ENCODE measurements at regions not wholly inside any gene's neighbourhood (a gene's known extent, or its start where the extent isn't known, plus 50 kb on each side); places are given as distances from the start of the nearest gene placed in this dataset.
A peak's percentile ranks its signal among the peaks of the same experiment; 100 is the strongest.
"Not testable (repeated sequence)": the region's sequence is repeated elsewhere in the genome, so short reads cannot be mapped to it uniquely, and the experiment has no call there.

DNA sequence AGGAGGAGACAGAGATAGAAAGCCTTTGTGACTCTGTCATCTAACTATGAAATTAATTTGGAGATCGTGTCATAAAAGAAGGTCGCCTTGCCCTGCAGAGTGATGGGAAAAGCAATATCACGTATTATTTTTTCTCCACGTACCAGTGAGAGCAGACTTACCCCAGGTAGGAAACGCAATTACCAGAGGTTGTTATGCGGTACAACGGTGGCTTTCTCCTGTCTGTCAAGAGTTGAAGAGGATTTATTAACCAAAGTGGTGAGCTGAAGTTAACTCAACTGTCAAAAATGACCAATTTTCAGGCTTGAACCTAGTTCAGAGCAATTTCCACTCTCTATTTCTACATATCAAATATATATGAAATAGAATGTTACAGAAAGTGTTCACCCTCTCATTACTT is 282.6 kb upstream of the PFKP start:
- no peak for DNase-seq

- DNase-seq = no peak
Observed at GRCh38 chr10:2782950-2783349, 284.4 kb upstream of the PFKP start.

GRCh38 chr10:2782265-2782664 is 285.1 kb upstream of the PFKP start:
- DNase-seq = peak in 1 of 5 experiments; percentile 45

- DNase-seq = peak in 1 of 5 experiments; percentile 88
Observed at GRCh38 chr10:2777666-2778355, 289.5 kb upstream of the PFKP start.

GRCh38 chr10:2772816-2773631 is 294.3 kb upstream of the PFKP start:
- no peak for DNase-seq

DNA sequence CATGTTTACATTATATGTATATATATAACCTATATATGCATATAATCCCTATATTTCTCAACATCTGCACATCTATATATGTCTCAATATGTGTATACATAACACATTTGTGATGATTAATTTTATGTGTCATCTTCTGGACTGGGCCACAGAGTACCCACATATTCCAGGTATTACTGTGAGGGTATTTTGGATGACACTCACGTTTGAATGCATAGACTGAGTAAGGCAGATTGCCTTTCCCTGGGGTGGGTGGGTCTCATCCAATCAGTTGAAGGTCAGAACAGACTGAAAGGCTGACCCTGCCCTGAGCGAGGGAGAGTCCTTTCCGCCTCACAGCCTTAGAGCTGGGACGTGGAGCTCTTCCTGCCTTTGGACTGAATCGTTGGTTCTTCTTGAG is 295.2 kb upstream of the PFKP start:
- no peak for DNase-seq

DNA sequence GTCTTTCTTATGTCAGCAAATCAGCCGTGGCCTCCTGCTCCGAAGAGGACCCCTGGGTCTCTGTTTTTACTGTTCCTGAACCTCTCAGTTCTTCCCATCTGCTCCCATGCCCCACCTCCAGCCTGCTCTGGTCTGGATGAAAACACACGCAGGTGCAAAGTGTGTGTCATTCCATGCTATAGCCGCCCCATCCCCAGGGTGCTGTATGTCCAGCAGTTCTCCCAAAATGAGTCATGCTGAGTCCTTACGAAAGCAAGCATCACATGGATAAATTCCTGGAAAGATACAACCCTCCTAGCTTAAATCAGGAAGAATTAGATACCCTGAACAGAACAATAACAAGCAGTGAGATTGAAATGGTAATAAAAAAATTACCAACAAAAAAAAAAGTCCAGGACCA is 300.1 kb upstream of the PFKP start:
- not testable (repeated sequence) for DNase-seq

- DNase-seq = peak in 1 of 5 experiments; percentile 16
Observed at GRCh38 chr10:2761971-2762370, 305.4 kb upstream of the PFKP start.

DNA sequence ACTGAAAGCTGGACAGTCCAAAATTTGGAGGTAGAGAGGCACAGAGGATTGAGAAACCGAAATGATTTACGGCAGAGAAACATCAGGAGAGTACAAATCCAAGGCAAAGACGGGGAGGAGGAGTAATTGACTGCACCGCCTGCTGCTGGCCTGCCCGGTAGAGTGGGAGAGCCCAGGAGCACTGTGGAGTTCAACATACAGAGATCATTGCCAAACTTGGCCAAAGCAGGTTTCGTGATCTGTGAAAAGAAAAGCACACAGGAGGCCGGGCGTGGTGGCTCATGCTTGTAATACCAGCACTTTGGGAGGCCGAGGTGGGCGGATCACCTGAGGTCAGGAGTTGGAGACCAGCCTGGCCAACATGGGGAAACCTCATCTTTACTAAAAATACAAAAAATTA is 306.0 kb upstream of the PFKP start:
- DNase-seq = no peak

DNA sequence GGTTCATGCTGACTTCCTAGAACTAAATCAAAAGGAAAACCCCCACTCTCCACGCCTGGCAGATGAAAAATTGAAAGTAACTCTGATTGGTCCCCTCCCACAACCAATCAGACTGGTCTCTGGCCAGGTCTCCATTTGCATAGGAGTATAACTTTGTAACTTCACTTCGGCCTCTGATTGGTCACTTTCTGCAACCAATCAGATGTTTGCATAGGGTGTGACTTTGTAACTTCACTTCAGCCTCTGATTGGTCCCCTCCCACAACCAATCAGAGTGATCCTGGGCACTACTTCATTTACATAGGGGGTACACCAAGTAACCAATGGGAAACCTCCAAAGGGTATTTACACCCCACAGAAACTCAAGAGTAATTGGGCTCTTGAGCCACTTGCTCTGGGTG is 306.6 kb upstream of the PFKP start:
- DNase-seq = peak in 1 of 5 experiments; percentile 31

DNA sequence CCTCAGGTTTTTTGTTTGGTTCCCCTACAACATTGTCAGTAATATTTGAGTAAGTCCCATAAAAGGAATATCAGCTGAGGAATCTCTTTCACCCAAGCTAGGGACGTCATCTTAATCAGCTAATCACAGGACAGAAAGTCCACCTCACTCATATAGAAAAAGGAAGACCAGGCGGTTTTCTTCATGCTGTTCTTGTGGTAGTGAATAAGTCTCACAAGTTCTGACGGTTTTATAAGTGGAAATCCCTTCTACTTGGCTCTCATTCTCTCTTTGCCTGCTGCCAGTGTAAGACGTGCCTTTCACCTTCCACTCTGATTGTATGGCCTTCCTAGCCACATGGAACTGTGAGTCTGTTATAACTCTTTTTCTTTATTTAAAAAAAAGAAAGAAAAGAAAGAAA is 308.1 kb upstream of the PFKP start:
- peak in 1 of 5 experiments; percentile 71 for DNase-seq

DNA sequence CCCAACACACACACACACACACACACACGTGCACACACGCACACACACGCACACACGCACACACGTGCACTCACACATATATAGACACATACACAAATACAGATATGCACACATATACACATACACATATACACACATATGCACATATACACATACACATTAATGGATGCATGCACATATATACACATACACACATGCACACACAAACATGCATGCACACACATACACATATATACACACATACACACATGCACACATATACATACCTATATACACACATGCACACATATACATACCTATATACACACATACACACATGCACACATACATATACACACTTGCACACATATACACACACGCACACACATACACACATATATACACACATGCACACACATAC is 312.4 kb upstream of the PFKP start:
- no peak for DNase-seq

GRCh38 chr10:2748287-2748686 is 319.1 kb upstream of the PFKP start:
- no peak for DNase-seq

DNA sequence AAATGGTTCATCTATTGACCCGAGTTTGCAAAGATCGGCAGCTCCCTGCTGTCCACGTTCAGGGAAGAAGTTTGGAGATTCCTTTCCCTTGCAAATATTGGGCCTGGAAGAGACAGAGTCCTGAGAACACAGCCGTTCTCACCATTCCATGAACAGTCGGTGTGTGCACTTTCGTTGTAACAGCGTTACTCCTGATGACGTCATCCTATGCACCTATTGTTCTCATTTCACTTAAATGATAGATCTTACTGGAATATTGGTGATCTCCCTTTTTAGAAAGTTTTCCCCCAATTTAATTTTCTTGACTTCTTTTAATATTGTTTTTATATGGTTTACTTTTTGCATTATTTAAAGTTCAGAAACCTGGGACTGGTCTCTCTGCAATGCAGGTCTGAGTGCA is 320.7 kb upstream of the PFKP start:
- DNase-seq = no peak

- no peak for DNase-seq
Observed at GRCh38 chr10:2745666-2746065, 321.7 kb upstream of the PFKP start.

DNA sequence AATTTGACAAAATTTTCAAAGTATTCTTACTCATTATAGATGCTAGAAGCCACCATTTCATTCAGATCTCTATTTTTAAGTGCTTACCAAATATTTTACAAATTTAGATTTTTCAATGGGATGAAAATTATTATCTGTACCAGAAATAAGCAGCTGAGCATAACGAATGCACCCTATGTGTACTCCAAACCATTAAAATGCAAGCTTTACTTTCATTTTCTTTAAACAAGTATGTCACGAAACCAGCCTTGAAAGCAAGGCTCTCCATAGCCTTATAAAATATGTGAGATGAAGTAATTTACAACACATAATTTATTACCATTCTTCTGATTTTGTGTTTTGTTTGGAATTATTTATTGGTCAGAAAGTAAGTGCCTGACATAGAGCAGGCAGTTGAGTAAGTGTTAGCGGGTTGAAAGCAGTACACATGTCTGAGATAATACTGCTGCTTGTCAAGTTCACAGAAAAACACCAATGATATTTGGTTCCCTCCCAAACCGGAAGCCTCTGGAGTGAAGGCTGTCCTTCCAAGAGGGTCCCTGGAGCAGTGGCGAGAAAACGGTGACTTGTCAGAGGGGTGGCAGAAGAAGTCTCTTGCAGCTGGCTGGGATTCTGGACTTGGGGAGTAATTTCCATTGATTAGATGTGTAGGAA is 322.7 kb upstream of the PFKP start:
- no peak for DNase-seq

DNA sequence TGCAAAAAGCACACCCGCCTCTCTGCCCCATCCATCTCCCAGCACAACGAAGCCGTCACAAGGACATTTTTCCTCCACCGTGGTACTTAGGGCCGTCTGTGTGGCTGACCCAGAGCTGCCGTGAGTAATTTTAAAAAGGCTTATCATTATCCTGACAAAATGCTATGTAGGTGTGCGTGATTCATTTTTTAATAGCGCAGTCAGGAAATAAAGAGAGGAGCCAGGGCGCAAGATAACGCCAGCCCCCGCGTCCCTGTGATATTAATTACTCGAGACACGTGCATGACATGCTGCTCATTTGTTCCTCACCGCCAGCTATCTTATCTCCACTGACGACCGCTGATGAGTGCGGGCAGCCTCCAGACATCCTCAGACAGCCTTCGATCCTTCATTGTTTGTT is 332.7 kb upstream of the PFKP start:
- DNase-seq = no peak

DNA sequence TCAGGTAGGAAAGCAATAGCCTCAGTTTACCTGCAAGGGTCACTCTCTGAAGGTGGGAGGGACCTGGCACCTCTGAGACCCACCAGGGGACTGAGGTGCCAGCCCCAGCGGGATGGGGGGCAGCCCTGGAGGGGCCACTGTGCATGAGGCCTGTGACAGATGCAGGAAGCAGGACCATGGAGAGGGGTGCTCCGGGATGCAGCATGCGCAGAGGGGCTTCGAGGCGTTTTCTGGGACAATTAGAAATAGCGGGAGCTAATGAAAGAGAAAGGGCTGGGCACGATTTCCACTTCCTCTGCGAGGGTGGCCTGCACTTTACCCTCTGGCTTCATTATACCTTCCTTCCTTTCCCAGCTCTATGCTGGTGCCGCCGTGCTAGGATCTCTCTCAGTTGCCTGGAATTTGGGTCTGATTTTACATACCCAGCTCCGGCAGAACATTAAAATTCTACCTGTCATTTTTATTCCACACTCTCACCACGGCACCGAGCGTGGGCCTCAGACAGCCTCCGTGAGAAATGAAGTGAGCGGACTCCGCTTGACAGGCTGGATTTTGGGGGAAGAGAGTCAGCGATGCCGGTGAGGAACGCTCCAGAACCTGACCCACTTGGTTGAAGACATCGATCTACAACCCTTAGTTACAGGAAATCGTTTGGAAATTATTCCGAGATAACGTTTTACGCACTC is 333.9 kb upstream of the PFKP start:
- DNase-seq = no peak

- no peak for DNase-seq
Observed at GRCh38 chr10:2731940-2732339, 335.4 kb upstream of the PFKP start.

GRCh38 chr10:2729197-2729596 is 338.2 kb upstream of the PFKP start:
- no peak for DNase-seq

GRCh38 chr10:2728087-2728486 is 339.3 kb upstream of the PFKP start:
- DNase-seq = no peak

DNA sequence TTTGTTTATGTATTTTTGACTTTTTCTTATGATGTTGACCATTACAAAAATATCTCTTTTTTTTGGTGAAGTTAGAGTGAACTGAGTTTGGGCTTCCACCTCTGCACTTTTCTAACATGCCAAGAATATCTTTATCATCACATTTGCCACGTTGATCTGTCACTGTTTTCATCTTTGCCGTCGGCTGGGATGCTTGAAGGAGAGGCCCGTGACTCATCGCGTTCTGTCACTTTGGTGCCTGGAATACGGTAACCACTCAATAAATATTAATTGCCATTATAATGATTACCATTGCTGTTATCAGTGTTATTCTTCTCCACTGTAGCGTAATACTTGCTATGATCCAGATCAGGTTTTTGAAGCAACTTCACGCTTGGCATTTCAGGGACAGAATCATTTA is 350.8 kb upstream of the PFKP start:
- no peak for DNase-seq

DNA sequence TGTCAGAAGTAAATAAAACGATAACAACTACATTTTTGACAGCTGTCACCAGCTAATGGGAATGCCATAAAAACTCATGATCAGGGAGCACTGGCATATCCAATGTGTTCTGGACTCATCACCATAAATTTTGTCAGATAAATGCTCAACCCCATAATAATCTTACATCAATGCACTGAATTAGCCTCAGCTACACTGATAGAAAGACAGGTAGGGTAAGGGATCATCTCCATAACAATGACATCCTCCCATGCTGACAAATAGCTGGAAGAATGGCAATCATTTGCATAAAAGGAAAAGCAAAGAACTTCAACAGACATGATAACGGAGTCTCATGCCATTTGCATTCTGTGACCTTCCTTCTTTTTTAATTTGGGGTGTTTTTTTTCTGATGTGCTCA is 352.8 kb upstream of the PFKP start:
- DNase-seq = no peak
